ENCODE measurements at regions not wholly inside any gene's neighbourhood (a gene's known extent, or its start where the extent isn't known, plus 50 kb on each side); places are given as distances from the start of the nearest gene placed in this dataset.

GRCh38 chr2:186946896-186947467, 98.0 kb upstream of the ZSWIM2 start:
- H3K4me3 ChIP-seq (ENCODE audit: low read depth, low read length) = no peak overlapping the region
- CTCF ChIA-PET = no interaction called here
- no peaks in the 10 kb centered on the region for H3K36me3 ChIP-seq (ENCODE audit: control insufficient read depth in 2 of 2, insufficient read depth in 1 of 2, low read length in 2 of 2)
- POLR2A ChIA-PET = no interaction called here
- H3K4me1 ChIP-seq (ENCODE audit: control insufficient read depth, insufficient read depth, low read length) = no peaks in the 10 kb centered on the region
- H3K9me3 ChIP-seq (ENCODE audit: control insufficient read depth, insufficient read depth, low read depth, low read length) = no peaks in the 10 kb centered on the region
- H3K27ac ChIP-seq (ENCODE audit: extremely low read depth, low read depth, low read length) = no peak overlapping the region
- TF ChIP-seq PRDM1 (tag by site-specific recombination; IDR thresholded peaks at IDR 0.05) = no peak
- TF ChIP-seq ZNF248 (tag by site-specific recombination; IDR thresholded peaks at IDR 0.05) = no peak
- no peak for TF ChIP-seq ZNF423 (tag by site-specific recombination; IDR thresholded peaks at IDR 0.05)
- no peak for TF ChIP-seq ZNF24 (tag by site-specific recombination; IDR thresholded peaks at IDR 0.05)
- no peak for TF ChIP-seq ZNF366 (tag by site-specific recombination; conservative IDR thresholded peaks at IDR 0.05)
- TF ChIP-seq ZXDB (tag by site-specific recombination; IDR thresholded peaks at IDR 0.05) = no peak
- no peak for TF ChIP-seq ZNF544 (tag by site-specific recombination; IDR thresholded peaks at IDR 0.05)
- TF ChIP-seq ZNF664 (tag by site-specific recombination; IDR thresholded peaks at IDR 0.05) = no peak
- no peak for TF ChIP-seq ZNF174 (tag by site-specific recombination; IDR thresholded peaks at IDR 0.05)
- TF ChIP-seq ZNF48 (tag by site-specific recombination; IDR thresholded peaks at IDR 0.05) = no peak
- TF ChIP-seq BCL6B (tag by site-specific recombination; IDR thresholded peaks at IDR 0.05) = no peak
- no peak for TF ChIP-seq ZNF211 (tag by site-specific recombination; IDR thresholded peaks at IDR 0.05; ENCODE audit: low read depth)
- no peak for TF ChIP-seq KLF7 (tag by site-specific recombination; IDR thresholded peaks at IDR 0.05; ENCODE audit: borderline replicate concordance)
- no peak for TF ChIP-seq ZNF639 (tag by site-specific recombination; IDR thresholded peaks at IDR 0.05)
- TF ChIP-seq ZNF19 (tag by site-specific recombination; IDR thresholded peaks at IDR 0.05; ENCODE audit: low read depth) = no peak
- no peak for TF ChIP-seq AEBP2 (tag by site-specific recombination; IDR thresholded peaks at IDR 0.05; ENCODE audit: borderline replicate concordance)
- no peak for TF ChIP-seq ZNF433 (tag by site-specific recombination; IDR thresholded peaks at IDR 0.05; ENCODE audit: low read depth)
- TF ChIP-seq TRIM28 (IDR thresholded peaks at IDR 0.05; ENCODE audit: borderline replicate concordance, low read length) = no peak
- no peak for TF ChIP-seq ZNF600 (tag by site-specific recombination; IDR thresholded peaks at IDR 0.05)

GRCh38 chr2:186941853-186942252, 92.9 kb upstream of the ZSWIM2 start:
- Histone ChIP-seq H3K4me1 (ENCODE audit: control insufficient read depth, insufficient read depth, low read length) (no peaks in the 10 kb centered on the region), H3K27ac (ENCODE audit: extremely low read depth, low read depth, low read length) (no peak overlapping the region), H3K36me3 (ENCODE audit: control insufficient read depth in 2 of 2, insufficient read depth in 1 of 2, low read length in 2 of 2) (no peaks in the 10 kb centered on the region), H3K9me3 (ENCODE audit: control insufficient read depth, insufficient read depth, low read depth, low read length) (no peaks in the 10 kb centered on the region), H3K4me3 (ENCODE audit: low read depth, low read length) (no peak overlapping the region)
- ChIA-PET POLR2A (no interaction called here), CTCF (no interaction called here)
- TF ChIP-seq GLIS2 (tag by site-specific recombination; IDR thresholded peaks at IDR 0.05) = no peak
- TF ChIP-seq ZNF623 (tag by site-specific recombination; IDR thresholded peaks at IDR 0.05) = no peak
- TF ChIP-seq ZXDB (tag by site-specific recombination; IDR thresholded peaks at IDR 0.05) = no peak
- TF ChIP-seq ZNF138 (tag by site-specific recombination; IDR thresholded peaks at IDR 0.05; ENCODE audit: borderline replicate concordance) = no peak
- no peak for TF ChIP-seq ATF2 (tag by site-specific recombination; IDR thresholded peaks at IDR 0.05; ENCODE audit: low read depth)
- TF ChIP-seq PRDM2 (tag by site-specific recombination; IDR thresholded peaks at IDR 0.05; ENCODE audit: borderline replicate concordance) = no peak
- TF ChIP-seq ZNF660 (tag by site-specific recombination; IDR thresholded peaks at IDR 0.05) = no peak
- TF ChIP-seq ZNF521 (tag by site-specific recombination; IDR thresholded peaks at IDR 0.05) = no peak

Measured in HEK293 (cell line).